HG03520 (cell line): ENCODE measurements at regions not wholly inside any gene's neighbourhood (a gene's known extent, or its start where the extent isn't known, plus 50 kb on each side); places are given as distances from the start of the nearest gene placed in this dataset.

Experiments used
- ATAC-seq: cut with Tn5 transposase; IDR thresholded peaks from one replicate; pipeline ENCODE4 v1.9.1; 2021; ENCODE audit warnings: mild to moderate bottlenecking, moderate library complexity; ENCODE audit not compliant: unreplicated experiment

- ATAC-seq = no peak
These were observed 1271.9 kb downstream of the ZPLD1 start for GRCh38 chr3:103706671-103707070.

- no peak for ATAC-seq
These were observed 1276.9 kb downstream of the ZPLD1 start for GRCh38 chr3:103711670-103712069.

GRCh38 chr3:103712320-103713008, 1277.6 kb downstream of the ZPLD1 start:
- no peak for ATAC-seq

GRCh38 chr3:103729547-103729946, 1294.7 kb downstream of the ZPLD1 start:
- no peak for ATAC-seq

GRCh38 chr3:103730744-103731143, 1295.9 kb downstream of the ZPLD1 start:
- no peak for ATAC-seq

GRCh38 chr3:103752986-103753385, 1318.2 kb downstream of the ZPLD1 start:
- no peak for ATAC-seq

- no peak for ATAC-seq
These were observed 1332.8 kb downstream of the ZPLD1 start for GRCh38 chr3:103767635-103768034.

- no peak for ATAC-seq
These were observed 1350.2 kb downstream of the ZPLD1 start for GRCh38 chr3:103785017-103785416.

GRCh38 chr3:103785537-103785936, 1350.7 kb downstream of the ZPLD1 start:
- no peak for ATAC-seq

- ATAC-seq = no peak
These were observed 1351.5 kb downstream of the ZPLD1 start for GRCh38 chr3:103786296-103786695.

GRCh38 chr3:103787164-103787871, 1352.5 kb downstream of the ZPLD1 start:
- no peak for ATAC-seq

- ATAC-seq = no peak
These were observed 1353.1 kb downstream of the ZPLD1 start for GRCh38 chr3:103787879-103788278.

- no peak for ATAC-seq
These were observed 1357.1 kb downstream of the ZPLD1 start for GRCh38 chr3:103791786-103792515.

- no peak for ATAC-seq
These were observed 1359.8 kb downstream of the ZPLD1 start for GRCh38 chr3:103794656-103795055.

GRCh38 chr3:103796068-103796467, 1361.3 kb downstream of the ZPLD1 start:
- ATAC-seq = no peak

- ATAC-seq = no peak
These were observed 1369.0 kb downstream of the ZPLD1 start for GRCh38 chr3:103803787-103804186.

- ATAC-seq = no peak
These were observed 1375.4 kb downstream of the ZPLD1 start for GRCh38 chr3:103810167-103810566.

- ATAC-seq = no peak
These were observed 1379.1 kb downstream of the ZPLD1 start for GRCh38 chr3:103813955-103814354.

- ATAC-seq = no peak
These were observed 1383.6 kb downstream of the ZPLD1 start for GRCh38 chr3:103818398-103818797.

- no peak for ATAC-seq
These were observed 1384.0 kb downstream of the ZPLD1 start for GRCh38 chr3:103818800-103819199.

- no peak for ATAC-seq
These were observed 1390.8 kb downstream of the ZPLD1 start for GRCh38 chr3:103825586-103825985.
